HPDE6-E6E7 (cell line): ENCODE measurements at regions not wholly inside any gene's neighbourhood (a gene's known extent, or its start where the extent isn't known, plus 50 kb on each side); places are given as distances from the start of the nearest gene placed in this dataset.
"Not testable (repeated sequence)": the region's sequence is repeated elsewhere in the genome, so short reads cannot be mapped to it uniquely, and the experiment has no call there.

Source experiments
- DNase-seq: peaks from one replicate; pipeline ENCODE4 v3.0.0; 2011; ENCODE audit warnings: missing footprints; ENCODE audit errors: extremely low spot score

DNA sequence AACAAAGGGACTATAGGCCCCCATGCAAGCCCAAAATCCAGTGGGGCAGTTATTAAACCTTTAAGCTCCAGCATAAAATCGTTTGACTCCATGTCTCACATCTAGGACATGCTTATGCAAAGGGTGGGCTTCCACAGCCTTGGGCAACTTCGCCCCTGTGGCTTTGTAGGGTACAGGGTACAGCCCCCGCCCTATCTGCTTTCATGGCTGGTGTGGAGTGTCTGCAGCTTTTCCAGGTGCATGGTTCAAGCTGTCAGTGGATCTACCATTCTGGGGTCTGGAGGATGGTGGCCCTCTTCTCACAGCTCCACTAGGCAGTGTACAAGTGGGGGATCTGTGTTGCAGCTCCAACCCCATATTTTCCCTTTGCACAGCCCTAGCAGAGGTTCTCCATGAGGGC is 559.8 kb upstream of the TECRL start:
- no peak for DNase-seq

DNA sequence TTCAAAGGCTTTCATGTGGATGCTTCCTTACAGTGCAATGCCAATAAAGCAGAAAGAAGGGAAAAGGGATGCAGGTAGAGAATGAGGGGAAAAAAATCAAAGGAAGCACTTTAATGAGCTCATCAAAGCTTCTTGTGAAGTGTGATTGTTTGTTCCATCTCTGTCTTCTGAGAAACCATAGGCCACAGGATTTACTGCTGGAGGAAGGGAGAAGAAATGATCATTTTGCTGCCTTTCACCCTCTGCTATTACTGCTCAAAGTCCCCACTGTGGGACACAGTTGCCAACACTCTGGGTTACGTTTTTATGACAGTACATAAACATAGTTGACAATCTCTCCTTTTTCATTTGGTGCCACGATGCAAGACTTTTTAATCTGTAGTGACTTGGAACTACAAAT is 558.0 kb upstream of the TECRL start:
- no peak for DNase-seq

DNA sequence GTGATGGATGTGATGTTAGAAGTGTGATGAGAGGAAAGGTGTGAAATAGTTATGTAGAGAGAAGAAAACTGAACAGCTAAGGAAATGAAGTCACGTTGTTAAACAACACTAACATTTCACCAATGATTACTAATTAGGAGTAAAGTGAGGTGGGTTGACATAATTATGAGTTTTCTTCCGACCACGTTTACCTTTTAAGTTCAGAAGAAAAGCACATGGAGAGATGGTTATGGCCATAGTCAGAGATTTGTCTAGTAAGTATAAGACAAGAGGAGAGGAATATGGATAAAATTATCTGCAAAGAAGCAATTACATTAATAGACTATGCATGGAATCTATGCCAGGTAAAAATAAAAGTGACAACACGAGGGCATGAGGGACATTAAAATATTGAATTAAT is 551.3 kb upstream of the TECRL start:
- no peak for DNase-seq

DNA sequence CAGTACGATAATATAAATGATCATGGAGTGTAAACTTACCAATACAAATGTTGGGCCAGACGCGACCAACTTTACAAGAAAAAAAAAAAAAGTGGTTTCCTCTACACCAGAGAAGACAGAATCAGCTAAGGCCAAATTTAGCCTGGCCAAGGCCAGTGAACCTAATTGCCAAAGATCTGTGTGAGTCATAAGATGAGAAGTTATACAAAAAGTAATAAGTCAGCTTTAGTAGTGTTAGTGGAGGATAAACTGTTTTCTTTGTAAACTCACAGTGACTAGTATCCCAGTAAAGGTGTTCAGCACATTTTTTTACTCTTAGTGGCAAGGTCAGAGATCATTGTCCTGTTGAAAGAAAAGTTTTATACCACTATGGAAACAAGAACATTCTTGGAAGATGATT is 531.4 kb upstream of the TECRL start:
- DNase-seq: peak; percentile 14

DNA sequence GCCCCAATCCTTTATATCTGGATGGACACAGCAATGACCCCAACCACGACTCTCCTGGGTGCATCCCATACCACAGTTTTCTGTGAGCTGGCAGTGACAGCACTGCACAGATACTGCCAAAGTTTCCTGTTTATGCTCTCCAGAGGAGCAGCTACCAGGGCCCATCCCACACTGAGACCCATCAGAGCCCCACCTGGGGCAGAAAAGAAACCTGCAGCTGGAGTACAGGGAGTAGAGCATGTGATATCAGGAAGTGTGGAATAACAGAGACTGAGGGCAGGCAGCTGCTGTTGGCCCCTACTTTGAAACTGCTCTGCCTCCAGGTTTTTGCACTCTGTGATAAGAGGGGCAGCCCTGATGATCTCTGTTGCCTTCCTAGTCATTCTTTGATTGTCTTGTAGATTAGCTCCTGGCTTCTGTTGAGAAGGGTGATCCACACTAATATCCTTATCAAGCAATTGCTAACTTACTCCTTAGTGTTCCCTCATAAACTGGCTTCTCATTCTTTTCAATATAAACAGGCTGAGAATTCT is 526.3 kb upstream of the TECRL start:
- no peak for DNase-seq

DNA sequence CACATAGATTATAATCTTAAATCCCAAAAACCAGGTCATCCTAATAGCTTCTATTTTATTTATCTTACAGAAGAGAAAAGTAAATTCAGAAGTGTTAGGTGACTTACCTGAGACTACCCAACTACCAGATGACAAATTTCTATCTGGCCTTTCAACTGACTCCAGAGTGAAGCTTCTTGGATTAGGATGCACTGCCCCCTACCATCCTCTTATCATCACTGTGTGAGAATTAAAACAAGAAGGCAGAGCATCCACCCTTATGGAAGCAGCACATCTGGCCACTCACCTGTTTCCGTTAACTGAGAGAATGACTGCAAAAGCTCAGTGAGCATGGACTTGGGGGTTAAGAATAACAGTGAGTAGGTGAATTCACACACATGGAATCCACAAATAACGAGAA is 502.6 kb upstream of the TECRL start:
- DNase-seq: no peak

DNA sequence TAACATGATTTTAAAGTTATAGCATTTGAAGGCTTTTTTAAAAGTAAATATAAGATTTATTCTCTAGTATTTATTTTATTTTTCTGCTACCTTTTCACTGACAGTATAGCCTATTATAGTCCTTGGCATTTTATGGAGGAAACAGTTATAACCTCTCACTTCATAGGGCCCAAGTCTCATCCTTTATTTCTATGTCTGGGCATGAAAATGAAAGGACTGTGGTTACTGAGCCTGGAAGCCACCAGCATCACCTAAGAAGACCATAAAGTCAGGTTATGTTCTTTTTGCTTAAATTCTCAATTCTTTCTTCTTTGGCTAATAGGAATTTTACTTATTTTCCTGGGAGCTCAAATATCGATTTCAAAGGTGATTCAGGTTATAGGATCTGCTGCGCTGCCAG is 494.7 kb upstream of the TECRL start:
- no peak for DNase-seq

DNA sequence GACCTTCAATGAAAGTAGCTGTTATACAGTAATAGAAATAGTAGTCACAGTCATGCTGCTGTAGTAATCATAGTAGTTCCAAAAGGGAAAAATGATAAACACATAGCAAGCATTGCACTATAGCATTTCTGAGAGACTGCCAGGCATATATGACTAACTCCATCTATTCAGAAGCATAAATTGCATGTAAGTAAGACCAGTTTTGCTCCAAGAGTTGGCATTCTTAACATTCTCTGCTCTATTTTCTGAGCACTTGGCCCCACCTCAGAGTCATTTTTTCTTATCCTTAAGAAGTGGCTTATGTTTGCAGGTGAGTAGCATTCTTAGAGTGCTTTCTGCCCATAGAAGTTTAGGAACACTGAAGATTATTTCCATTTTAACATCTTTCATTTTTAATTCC is 490.3 kb upstream of the TECRL start:
- no peak for DNase-seq

DNA sequence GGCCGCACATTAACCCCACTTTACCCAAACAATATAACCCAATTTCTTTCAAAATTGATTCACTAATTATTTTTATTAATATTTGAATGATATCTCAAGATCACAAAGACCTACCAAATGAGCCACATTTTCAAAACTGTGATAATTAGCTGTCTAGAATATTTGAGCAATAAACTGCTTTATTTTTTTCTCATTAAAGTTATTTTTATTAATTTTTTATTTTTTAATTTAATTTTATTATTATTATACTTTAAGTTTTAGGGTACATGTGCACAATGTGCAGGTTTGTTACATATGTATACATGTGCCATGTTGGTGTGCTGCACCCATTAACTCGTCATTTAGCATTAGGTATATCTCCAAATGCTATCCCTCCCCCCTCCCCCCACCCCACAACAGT is 489.8 kb upstream of the TECRL start:
- DNase-seq: not testable (repeated sequence)

DNA sequence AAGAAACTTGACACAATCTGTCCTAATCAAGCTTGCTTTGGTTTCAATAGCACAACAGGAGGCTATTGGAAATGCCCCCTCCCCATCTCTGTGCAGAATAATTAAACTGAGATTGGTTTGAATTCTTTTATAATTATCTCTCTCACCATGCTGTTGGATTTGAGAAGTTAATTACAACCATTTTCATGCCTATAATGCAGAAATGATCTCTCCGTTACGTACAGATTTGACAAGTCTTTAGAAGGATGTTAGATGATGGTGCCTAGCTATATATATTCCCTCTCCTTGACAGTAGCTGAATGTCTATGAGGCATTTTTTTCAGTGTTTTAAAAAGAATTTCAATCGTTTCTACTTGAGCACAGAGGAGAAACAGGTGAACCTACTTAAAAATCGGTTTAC is 488.4 kb upstream of the TECRL start:
- DNase-seq: no peak

DNA sequence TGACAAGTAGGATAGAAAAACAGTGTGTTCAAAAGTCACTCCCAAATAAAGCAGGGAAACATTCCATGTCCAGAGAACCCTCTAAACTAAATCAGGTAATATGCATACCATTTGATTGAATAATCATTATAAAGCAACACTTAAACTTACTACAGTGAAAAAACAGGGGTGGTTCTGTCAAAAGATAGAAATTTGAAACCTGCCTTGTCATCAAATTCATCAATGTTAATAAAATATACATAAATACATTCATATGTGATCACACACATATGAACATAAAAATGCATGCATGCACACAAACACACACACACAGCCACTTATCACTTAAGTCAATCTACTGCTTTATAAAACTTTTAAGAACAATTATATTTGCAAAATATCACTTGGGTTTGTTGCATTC is 485.8 kb upstream of the TECRL start:
- no peak for DNase-seq

DNA sequence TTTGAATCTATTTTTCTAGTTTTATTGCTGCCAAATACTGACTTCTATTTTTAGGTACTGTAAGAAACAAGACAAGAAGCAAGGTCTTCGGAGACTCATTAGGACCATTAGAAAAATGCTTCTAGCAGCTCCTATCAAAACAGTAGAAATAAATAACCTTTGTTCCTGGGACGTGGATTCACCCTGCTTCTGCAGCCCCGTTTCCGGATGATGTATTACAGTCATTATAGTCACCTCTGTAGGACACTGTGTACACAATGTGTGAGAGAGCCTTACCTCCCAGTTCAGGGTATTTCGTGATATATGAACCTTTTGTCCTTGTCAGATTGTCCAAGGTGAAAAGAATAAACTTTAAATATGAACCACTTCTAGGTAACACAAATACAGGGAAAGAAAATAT is 484.0 kb upstream of the TECRL start:
- DNase-seq: no peak

DNA sequence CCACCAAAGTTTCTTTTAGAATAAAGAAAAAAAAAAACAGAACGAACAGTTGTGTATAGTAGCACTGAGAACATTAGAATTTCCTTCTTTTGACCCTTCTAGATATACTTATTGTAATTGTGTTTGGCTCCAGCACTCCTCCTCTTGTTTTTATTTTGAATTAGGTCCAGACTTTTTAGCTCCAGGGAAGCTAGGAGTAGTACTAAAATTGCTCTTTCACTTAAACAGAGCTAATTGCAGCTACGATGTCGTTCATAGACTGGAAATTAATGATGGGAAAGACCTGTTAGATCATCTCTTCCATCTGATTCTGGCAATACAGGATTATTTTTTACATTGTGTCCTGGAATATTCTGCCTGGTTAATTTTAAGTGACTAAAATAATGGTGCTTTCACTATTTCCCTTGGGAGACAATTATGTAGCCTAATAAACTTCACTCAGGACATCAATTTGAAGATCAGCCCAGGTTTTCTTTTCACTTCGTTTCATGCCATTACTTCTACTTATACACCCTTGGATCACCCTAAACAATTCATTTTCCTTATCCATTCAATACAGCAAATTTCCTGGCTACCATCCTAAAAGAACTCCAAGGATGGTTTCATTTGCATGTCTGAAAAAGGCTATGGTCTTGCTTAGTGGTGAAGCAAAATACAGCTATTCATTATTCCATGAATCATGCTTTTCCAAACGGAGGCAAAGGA is 480.8 kb upstream of the TECRL start:
- DNase-seq: no peak

DNA sequence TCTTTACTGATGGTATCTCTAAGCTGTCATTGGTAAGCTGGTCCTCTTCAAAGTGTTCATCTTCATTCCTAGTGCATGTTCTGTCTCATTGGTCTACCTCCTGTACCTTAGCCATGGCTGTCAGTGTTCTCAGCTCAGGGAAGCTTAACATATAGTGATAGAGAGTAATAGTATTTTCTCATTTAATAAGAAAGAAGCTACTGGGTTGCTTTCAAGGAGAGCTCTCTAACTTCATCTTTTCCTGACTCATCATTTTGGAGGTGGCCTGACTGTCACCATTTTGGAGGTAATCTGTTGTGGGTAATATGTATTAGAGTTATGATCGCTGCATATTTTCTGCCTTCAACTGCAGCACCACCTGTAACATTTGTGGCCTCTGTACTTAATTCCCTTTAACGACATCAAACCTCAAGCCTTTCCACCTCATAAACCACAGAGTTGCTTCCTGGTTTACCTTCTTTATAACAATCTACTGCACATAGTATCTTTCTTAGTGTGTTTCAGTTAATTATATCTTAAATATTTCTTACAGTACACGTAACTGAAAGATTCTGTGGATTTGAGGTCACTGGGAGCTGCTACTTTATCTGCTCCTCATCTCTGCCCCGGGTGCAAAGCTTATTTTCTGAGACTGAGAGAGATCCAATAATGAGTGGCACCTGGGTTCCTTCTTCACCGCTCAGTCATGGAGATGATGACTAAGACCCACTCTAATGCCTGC is 474.0 kb upstream of the TECRL start:
- DNase-seq: no peak

DNA sequence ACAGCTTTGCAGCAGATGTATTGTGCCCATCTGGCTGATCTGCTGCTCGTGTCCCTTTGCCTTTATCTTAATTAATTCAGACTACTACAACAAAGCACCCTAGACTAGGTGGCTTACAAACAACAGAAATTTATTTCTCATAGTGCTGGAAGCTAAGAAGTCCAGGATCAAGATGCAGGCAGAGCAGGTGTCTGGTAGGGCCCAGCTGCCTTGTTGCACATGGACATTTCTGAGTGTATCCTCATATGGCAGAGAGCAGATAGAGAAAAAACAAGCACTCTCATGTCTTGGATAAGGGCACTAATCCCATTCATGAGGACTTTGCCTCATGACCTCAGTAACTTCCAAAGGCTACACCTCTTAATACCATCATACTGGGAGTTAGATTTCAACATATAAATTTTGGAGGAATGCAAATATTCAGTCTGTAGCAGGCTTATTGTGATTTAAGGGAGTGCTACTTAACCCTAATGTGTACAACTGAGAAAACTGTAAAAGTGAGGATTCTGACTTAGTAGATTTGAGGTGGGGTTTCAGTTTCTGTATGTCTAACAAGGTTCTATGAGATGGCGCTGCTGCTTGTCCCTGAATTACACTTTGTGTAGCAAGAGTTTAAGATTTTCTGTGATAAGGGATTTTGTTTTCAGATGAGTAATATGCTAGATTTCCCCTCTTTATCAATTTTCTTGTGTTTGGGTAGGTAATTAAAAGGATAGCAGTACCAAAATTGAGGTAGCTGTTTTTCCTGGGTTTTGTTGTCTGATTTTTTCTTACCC is 473.2 kb upstream of the TECRL start:
- DNase-seq: no peak

DNA sequence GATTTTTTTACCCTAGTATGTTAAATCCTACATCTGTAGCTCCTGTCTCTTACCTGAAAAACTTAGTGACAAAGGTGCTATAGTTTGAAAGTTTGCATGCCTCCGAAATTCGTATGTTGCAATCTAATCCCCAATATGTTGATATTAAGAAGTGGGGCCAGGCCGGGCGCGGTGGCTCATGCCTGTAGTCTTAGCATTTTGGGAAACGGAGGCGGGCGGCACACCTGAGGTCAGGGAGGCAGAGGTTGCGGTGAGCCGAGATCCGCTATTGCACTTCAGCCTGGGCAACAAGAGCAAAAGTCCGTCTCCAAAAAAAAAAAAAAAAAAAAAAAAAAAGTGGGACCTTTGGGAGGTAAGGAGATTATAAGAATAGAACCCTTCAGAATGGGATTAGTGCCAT is 471.3 kb upstream of the TECRL start:
- DNase-seq: no peak

DNA sequence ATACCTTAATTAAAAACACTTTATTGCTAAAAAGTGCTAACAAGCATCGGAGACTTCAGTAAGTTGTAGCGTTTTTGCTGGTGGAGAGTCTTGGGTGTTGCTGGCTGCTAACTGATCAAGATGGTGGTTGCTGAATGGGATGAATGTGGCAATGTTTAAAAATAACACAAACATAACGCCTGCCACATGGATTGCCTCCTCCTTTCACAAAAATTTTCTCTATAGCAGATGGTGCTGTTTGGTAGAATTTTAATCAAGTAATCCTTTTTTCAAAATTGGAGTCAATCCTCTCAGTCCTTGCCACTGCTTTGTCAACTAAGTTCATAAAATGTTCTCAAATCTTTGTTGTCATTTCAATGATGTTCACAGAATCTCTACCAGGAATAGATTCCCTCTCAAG is 466.8 kb upstream of the TECRL start:
- DNase-seq: no peak

DNA sequence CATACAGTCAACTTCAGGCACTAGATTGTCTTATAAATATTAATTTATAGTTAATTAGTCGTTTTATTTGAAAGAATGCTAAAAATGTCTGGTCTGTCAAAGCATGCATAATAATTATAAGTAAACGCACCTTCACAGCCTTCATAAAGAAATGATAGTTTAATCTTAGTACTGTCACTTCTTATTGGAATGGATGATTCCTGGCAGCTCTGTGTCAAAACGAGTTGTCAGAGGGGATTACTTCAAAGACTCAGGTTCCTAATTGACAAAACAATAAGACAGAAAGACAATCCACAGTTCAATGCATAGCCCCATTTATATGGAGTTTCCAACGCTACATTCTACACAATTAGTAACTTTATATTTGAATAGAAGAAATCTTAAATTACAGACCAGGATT is 461.3 kb upstream of the TECRL start:
- no peak for DNase-seq

DNA sequence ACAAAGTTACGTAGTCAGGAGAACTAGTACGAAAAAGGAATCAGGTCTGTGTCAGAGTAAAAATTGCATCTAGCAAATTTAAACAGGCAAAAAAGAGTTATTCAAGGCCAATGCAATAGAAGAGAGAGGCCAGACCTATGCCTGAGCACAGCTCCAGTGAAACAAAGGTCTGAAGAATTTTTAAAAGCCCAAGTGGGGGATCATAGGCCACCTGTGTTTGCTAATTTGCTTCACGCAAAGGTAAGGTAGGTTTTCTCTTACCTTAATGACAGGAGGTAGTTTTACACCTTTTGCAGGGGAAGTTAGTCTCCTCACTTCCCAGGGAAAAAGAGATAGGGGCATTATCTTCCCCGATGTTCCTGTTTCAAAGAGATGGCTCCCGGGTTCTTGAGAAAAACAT is 448.6 kb upstream of the TECRL start:
- DNase-seq: no peak

DNA sequence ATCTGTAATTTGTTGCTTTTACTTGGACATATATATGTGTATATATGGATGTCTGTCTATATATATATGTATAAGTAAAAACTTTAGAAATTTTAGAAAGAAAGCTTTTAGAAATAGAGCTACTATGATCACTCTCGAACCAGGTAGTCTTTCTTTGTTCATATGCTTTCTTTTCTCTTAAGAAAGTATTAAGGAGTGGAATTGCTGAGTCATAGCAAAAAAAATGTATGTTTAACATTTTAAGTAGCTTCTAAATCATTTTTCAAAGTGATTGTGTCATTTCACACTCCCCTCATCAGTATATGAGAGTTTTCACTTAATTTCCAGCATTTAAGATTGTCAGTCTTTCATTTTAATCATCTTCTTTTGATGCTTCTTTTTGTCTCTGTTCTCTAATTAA is 447.9 kb upstream of the TECRL start:
- DNase-seq: no peak

DNA sequence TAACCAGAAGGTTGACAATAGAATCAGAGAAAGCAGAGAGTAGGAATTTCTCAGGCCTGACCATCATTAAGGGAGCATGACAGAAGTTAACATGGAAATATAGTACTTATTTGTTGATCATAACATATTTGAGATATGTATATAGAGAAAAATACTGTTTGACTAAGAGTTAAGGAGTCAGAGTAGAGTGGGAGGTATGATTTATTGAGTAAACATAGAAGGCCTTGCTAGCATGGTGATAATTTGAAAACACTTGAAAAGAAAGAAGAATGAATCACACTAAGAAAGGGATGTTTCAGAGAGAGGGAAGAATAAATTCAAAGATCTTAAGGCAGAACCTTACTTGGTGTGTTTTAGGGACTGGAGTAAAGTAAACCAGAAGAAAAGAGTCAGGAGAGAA is 437.2 kb upstream of the TECRL start:
- no peak for DNase-seq

DNA sequence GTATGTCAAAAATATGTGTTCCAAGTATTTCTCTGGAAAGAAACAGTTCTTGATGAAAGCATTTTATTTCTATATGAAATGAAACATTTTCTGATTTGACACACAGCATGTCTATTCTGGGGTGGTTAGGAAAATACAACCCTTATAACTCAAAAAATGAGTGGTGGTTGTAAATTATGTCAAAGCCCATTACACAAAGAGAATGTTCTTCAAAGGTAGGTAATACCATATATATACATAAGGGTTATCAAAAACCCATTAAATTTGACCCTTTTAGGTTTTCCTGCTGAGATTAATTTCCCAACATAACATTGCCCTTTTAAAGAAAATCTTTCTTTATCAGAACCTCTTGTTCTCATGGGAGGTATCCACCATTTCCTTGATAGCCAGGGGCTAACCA is 420.5 kb upstream of the TECRL start:
- no peak for DNase-seq

DNA sequence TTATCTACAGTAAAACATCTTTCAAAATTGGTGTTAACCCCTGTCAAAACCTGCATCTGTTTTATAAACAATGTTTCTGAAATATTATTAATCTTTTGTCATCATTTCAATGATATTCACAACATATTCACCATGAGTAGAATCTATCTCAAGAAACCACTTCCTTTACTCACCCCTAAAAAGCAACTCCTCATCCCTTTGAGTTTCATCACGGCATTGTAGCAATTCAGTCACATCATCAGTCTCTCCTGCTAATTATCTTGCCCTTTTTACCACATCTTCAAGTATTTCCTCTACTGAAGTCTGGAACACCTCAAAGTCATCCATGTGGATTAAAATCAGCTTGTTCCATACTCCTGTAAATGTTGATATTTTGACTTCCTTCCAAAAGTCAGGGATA is 415.3 kb upstream of the TECRL start:
- no peak for DNase-seq
